Progenitor cell of endocrine pancreas (in vitro differentiated cells): ENCODE measurements at regions not wholly inside any gene's neighbourhood (a gene's known extent, or its start where the extent isn't known, plus 50 kb on each side); places are given as distances from the start of the nearest gene placed in this dataset.

Experiments
- DNase-seq: peaks from one replicate; pipeline ENCODE4 v3.0.0; 2021; ENCODE audit warnings: low spot score; ENCODE audit not compliant: unreplicated experiment
- H3K27ac Mint-ChIP-seq: 2 replicates; pipeline ENCODE4 v1.8.0; 2021; ENCODE audit warnings: mild to moderate bottlenecking, moderate library complexity, mixed read lengths
- H3K27me3 Mint-ChIP-seq: 2 replicates; pipeline ENCODE4 v1.8.0; 2021; ENCODE audit warnings: mixed read lengths
- H3K36me3 Mint-ChIP-seq: 2 replicates; pipeline ENCODE4 v1.8.0; 2022; ENCODE audit warnings: mixed read lengths; ENCODE audit not compliant: insufficient read depth
- H3K4me1 Mint-ChIP-seq: 2 replicates; pipeline ENCODE4 v1.8.0; 2021; ENCODE audit warnings: low read depth, mixed read lengths
- H3K4me3 Mint-ChIP-seq: 2 replicates; pipeline ENCODE4 v1.8.0; 2021; ENCODE audit warnings: low read depth, mild to moderate bottlenecking, moderate library complexity, mixed read lengths
- H3K9me3 Mint-ChIP-seq: 2 replicates; pipeline ENCODE4 v1.8.0; 2021; ENCODE audit warnings: low read depth, mixed read lengths
- TF ChIP-seq, protein P1 (sequence below): fragments of 200-600 bp; sonication (generic); IDR thresholded peaks from one replicate; pipeline ENCODE4 v1.5.0; 2021; ENCODE audit warnings: antibody characterized with exemption, mild to moderate bottlenecking; ENCODE audit not compliant: unreplicated experiment

DNA sequence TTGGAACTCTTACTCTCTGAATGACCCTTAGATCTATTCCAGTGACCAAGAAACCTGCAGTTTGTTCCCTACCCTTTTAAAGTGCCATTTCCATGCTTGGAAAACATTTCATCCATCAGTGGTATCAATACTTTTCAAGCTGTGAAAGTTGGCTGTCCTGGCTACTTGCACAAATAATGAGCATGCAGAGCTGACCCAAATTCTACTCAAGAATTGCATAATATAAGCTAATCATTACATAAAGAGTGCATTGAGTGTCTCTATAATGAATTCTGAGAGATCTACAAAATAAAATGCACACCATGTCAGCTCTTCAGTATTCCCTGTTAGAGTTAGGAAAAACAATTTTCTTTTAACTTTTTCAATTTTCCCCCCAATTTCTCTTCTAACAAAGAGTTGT lies 181.3 kb upstream of the HS3ST5 start:
- DNase-seq = no peak
- no peaks in the 10 kb centered on the region for H3K9me3 Mint-ChIP-seq
- no peak overlapping the region for H3K27ac Mint-ChIP-seq
- H3K27me3 Mint-ChIP-seq = peaks cover 8% of the 10 kb centered on the region
- no peaks in the 10 kb centered on the region for H3K36me3 Mint-ChIP-seq
- H3K4me3 Mint-ChIP-seq = no peak overlapping the region
- peaks cover 5% of the 10 kb centered on the region for H3K4me1 Mint-ChIP-seq
- TF ChIP-seq, protein P1, sequence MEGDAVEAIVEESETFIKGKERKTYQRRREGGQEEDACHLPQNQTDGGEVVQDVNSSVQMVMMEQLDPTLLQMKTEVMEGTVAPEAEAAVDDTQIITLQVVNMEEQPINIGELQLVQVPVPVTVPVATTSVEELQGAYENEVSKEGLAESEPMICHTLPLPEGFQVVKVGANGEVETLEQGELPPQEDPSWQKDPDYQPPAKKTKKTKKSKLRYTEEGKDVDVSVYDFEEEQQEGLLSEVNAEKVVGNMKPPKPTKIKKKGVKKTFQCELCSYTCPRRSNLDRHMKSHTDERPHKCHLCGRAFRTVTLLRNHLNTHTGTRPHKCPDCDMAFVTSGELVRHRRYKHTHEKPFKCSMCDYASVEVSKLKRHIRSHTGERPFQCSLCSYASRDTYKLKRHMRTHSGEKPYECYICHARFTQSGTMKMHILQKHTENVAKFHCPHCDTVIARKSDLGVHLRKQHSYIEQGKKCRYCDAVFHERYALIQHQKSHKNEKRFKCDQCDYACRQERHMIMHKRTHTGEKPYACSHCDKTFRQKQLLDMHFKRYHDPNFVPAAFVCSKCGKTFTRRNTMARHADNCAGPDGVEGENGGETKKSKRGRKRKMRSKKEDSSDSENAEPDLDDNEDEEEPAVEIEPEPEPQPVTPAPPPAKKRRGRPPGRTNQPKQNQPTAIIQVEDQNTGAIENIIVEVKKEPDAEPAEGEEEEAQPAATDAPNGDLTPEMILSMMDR = no peak

DNA sequence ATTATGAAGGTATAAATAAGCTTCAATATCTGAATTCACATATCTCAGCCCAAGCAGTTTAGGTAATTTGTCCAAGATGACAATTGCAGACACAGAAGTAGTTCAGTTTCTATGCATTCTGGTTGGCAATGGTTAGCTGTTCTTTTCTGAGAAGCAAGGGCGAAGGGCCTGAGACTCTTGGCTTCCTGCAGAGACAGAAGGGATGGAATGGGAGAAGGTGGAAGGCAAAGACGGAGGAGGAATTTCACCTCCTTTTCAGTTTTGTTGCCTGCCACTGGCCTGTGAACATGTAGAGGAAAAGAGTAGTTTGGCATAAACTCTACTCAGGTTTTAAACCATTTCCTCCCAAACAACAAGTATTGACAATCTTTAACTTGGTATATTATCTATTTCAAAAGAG lies 180.7 kb upstream of the HS3ST5 start:
- H3K27me3 Mint-ChIP-seq = peaks cover 8% of the 10 kb centered on the region
- H3K4me3 Mint-ChIP-seq = no peak overlapping the region
- no peak for DNase-seq
- H3K27ac Mint-ChIP-seq = no peak overlapping the region
- no peaks in the 10 kb centered on the region for H3K36me3 Mint-ChIP-seq
- peaks cover 6% of the 10 kb centered on the region for H3K4me1 Mint-ChIP-seq
- no peaks in the 10 kb centered on the region for H3K9me3 Mint-ChIP-seq
- TF ChIP-seq, protein P1 = no peak

DNA sequence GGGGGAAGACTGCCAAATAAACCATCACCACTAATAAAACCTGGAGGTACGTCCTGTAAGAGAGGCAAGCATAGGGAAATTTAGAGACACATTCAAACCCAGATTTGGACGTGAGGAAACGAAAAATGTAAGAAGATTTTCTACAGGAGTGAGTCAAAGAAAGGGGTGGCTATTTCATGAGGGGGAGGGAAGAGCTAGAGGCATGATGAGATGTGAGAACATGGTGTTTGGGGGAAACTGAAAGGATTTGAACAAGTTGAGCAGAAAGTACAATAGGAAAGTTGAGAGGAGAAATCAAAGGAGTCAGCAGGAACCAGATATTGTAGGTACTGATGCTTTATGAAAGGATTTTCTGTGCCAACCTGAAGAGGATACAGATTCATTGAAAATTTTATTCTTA lies 179.1 kb upstream of the HS3ST5 start:
- no peak for DNase-seq
- peaks cover 8% of the 10 kb centered on the region for H3K27me3 Mint-ChIP-seq
- H3K4me3 Mint-ChIP-seq = no peak overlapping the region
- peaks cover 6% of the 10 kb centered on the region for H3K4me1 Mint-ChIP-seq
- TF ChIP-seq, protein P1 = no peak
- H3K27ac Mint-ChIP-seq = no peak overlapping the region
- H3K9me3 Mint-ChIP-seq = no peaks in the 10 kb centered on the region
- no peaks in the 10 kb centered on the region for H3K36me3 Mint-ChIP-seq

DNA sequence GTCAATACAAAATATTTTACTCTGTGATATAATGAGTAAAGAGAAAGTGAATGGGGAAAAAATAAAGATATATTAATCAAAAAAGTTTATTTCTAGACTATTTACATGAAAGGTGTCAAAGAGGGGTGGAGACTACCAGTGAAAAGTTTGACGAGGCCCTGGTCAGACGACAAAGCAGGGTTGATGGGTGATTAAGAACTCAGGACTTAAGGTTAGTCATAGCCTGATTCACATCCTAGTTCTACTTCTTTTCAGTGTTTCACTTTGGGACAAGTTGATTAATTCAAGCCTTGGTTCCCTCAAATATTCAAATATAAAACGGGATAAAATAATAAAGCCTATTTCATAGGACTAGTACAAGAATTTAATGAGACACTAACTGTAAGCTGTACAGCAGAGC lies 178.2 kb upstream of the HS3ST5 start:
- H3K36me3 Mint-ChIP-seq = no peaks in the 10 kb centered on the region
- H3K4me1 Mint-ChIP-seq = peaks cover 6% of the 10 kb centered on the region
- H3K9me3 Mint-ChIP-seq = no peaks in the 10 kb centered on the region
- no peak overlapping the region for H3K4me3 Mint-ChIP-seq
- TF ChIP-seq, protein P1 = no peak
- peaks cover 8% of the 10 kb centered on the region for H3K27me3 Mint-ChIP-seq
- no peak for DNase-seq
- no peak overlapping the region for H3K27ac Mint-ChIP-seq

DNA sequence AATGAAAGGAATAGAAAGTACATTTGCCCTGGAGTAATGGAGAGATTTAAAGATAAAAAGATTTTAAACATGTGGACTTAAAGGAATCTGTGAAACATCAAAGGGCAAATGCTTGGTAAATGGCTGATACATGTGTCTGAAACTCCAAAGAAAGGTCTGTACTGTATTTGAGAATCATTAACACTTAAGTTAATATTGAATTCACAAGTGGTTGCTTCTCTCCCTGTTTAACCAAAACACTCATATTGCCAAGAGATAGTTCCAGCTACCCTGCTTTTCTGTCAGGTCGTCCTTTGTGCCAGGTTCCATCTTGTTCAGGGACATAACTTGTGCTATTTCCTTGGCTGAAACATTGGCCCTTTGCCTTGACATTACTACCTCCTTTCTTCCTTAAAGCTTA lies 171.3 kb upstream of the HS3ST5 start:
- Mint-ChIP-seq H3K36me3 (no peaks in the 10 kb centered on the region), H3K27ac (no peak overlapping the region), H3K9me3 (peaks cover 30% of the 10 kb centered on the region), H3K27me3 (no peaks in the 10 kb centered on the region), H3K4me3 (no peak overlapping the region), H3K4me1 (peaks cover 1% of the 10 kb centered on the region)
- TF ChIP-seq, protein P1 = no peak
- DNase-seq = no peak
